Endothelial cell of hepatic sinusoid (primary cell): ENCODE measurements at regions not wholly inside any gene's neighbourhood (a gene's known extent, or its start where the extent isn't known, plus 50 kb on each side); places are given as distances from the start of the nearest gene placed in this dataset.

Source experiments
- in situ Hi-C: cut with HindIII; loops from 2 replicates; pipeline ENCODE4 v1.10.0; 2017; ENCODE audit warnings: low sequenced_read_pairs

GRCh38 chr14:21725250-21725649, 51.6 kb upstream of the OR4E1 start:
- in situ Hi-C loops, result no loop called here

DNA sequence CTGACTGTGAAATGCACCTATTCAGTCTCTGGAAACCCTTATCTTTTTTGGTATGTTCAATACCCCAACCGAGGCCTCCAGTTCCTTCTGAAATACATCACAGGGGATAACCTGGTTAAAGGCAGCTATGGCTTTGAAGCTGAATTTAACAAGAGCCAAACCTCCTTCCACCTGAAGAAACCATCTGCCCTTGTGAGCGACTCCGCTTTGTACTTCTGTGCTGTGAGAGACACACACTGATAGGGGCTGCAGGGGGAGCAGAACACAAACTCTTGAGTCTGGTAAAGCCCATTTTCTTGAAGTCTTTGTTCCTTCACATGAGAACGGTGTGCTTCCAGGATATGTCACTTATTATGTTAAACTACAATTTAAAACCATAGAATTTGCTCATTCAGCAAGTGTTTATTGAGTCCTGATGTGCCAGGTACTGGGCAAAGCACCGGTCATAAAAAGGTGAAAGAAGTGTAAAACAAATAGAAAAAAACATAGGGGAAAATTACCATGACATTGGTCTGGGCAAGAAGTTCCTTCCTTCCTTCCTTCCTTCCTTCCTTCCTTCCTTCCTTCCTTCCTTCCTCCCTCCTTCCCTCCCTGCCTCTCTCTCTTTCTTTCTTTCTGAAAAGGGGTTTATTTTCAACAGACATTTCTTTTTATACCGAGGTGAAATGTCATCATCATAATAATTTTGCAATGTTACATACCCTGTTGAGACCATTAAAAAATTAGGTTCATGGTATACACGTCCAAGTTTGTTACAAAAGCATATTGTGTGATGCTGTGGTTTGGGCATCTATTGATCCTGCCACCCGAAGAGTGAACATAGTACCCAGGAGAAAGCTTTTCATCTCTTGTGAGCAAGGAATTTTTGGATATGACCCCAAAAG, 50.7 kb upstream of the OR4E1 start:
- in situ Hi-C loops, result loop anchor here (5.0 kb wide), 1 partner anchor 53 kb away; no protein-coding TSS in a partner anchor

DNA sequence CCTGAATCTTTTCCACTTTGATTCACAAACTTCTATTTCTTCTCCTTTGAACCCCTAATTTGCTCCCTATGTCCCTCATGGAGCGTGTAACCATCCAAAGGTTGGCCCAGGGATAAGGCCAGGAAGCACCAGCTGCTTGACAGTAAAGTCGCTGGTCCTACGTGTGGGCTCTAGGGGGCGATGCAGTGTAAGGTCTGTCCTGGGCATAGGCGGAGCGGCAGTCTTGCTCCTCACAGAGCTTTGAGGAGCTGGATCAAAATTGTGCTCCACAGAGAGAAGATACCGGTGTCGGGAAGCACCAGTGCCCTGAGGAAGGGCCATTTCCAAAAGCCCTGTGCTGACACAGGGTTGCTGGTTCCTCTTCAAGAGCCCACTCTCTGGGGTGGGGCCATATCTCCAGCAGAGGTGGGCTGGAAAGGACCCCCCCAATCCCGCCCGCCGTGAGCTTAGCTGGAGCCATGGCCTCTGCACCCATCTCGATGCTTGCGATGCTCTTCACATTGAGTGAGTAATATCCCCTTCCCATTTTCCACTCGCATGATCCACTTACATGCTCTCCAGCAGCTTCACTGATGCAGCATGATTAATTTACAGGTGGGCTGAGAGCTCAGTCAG, 49.9 kb upstream of the OR4E1 start:
- in situ Hi-C loops, result loop anchor here (5.0 kb wide), 1 partner anchor 54 kb away; no protein-coding TSS in a partner anchor
